Stimulated activated CD4-positive, alpha-beta T cell treated with anti-CD3 and anti-CD28 coated beads, Interleukin-4, amount 100 ng/mL, for 24 hours (primary cell): ENCODE measurements at regions not wholly inside any gene's neighbourhood (a gene's known extent, or its start where the extent isn't known, plus 50 kb on each side); places are given as distances from the start of the nearest gene placed in this dataset.

Source experiments
- DNase-seq: peaks from one replicate; pipeline ENCODE4 v3.0.0-alpha.2; 2020

DNA sequence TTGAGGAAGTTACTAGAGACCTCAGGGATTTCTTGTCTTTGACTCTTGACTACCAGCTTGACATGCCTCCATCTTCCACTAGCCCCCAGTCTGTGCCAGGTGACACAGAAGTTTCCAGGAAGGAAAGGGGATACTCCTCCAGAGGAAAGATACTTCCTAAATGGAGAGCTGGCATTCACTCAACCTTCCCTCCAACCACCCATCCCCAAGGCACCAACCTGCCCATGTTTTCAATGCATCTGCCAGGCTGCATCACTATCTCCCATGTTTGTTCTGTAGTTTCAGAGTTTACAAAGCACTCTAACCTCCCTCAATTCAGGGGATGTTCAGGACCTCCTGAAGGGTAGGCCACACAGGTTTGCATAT lies 198.4 kb upstream of the LPP start:
- DNase-seq, result no peak

- DNase-seq, result no peak
Measured at GRCh38 chr3:187957165-187957581, 196.8 kb upstream of the LPP start.

GRCh38 chr3:187957582-187957981 lies 196.4 kb upstream of the LPP start:
- no peak for DNase-seq

DNA sequence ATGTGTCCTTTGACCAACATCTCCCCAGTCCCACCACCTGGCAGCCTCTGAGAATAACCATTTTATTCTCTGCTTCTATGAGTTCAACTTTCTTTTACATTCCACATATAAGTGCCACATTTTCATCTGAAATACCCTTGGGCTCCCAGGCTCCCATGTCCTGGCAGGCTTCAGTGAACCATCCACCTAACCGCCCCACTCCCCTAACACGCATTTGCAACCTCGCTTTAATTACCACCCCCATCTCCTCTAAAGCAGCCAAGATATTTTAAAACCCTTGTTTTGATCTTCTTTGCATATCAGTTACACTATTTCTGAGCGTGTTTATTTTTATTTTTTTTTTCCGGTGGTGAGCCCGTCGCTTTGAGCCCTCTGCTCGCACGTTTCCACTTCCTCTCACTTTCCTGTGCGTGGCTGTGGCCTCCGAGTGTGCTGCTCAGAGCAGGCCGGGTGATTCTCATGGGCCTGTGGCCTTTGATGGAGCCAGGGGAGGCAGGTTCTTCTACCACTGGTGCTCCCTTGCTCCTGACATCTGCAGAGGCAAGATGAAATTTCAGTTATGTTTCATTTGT lies 195.4 kb upstream of the LPP start:
- DNase-seq, result peak; percentile 47

DNA sequence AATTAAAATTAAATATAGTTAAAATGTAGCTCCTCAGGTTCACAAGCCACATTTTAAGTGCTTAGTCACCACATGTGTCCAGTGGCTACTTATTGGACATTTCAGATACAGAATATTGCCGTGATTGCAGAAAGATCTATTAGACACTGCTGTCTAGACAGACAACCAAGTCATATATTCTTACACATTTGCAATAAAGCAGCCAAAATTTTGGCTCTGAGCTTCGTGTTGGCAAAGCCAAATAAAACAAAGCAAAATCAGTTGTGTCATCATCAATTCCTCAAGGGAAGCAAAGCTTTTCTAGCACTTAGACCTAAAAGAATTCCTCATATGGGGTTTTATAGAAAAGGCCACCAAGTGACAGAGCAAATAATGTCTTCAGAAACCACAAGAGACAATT lies 193.1 kb upstream of the LPP start:
- no peak for DNase-seq

DNA sequence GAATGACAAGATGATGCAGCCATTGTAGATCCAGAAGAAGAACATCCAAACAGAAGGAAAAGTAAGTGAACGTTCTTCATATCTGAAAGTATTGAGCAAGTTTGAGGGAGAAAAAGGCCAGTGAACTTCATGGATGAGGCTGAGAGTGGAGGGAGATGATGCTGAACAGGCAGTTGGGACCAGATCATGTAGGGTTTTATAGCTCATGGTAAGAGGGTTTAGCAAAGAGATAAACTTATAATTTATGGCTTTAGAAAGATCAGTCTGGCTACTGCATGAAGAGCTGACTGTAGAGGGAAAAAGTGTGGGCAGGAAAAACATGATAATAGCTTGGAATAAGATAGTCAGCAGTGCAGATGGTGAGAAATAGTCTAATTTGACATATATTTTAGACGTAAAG lies 192.6 kb upstream of the LPP start:
- no peak for DNase-seq

DNA sequence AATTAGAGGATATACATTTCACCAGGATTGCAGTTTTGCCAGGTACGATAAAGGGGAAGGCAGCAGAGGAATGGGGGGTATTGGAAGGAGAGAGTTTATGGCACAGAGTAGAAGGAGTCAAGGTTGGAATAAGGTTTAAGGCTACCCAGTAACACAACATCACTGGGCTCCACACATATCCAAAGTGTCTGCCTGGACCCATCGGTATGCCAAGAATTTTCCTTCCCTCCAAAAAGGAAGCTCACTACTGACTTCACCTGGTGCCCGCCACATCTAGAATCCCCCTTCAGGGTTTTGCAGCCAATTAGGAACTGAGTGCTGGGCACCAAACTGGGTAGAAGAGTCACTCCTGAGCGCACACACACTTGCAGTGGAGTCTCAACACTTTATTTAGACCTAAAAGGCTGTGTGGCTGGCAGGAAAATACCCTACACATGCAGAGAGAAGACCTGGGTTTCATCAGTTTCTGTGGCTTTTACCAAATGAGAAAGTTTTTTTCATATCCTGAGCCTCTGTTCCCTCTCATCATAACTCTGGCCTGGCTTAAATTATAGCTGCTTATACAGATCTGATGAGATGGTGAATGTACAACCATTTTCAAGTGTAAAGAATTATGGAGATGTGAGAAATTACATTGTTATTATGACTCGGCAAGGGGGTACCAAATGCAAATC lies 190.8 kb upstream of the LPP start:
- no peak for DNase-seq

DNA sequence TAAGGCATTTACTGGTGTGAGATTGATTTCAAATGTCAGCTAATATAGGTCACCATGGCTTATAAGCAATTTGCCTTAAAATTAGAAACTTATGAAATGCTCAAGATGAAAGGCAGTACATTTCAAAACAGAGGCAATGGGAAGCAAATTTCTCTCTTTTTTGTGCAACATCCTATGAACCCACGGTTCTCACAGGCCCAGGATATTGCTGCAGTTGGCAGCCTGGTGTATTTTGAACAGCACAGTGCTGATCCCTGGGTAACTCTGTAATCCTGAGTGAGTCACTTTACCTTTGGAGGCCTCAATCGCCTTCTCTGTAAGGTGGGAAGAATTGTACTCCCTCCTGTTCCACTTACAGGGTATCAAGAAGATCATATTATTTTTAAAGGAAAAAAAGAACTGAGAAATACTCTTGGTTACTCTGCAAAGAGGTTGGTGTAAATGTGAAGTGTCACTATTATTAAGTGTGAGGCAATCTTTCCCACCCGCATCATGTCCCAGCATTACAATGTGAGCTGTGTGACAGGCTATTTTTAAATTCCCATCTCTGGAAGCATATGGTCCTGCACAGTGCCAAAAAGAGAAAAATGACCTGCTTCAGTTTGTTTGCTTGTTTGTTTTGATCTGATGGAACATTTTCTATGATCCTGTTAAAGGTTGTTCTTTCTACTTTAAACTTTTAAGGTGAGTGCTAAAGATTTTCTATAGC lies 190.1 kb upstream of the LPP start:
- no peak for DNase-seq

DNA sequence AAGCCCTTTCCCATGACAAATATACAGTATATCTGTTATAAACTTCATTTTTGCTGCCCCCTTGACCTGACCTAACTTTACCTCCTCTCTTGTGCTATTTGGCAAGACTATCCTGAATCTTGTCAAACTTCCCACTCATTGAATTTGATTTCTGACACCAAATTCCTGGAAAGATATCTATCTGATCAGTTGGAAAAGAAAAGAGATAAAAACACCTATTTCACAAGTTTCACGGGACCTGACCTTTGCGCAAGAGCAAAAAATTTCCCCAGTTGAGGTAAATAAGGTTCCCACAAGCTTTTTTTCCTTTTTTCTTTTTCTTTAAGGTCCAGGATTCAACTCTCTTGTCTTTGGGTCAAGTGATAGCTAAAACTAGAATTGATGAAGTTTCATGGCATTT lies 189.2 kb upstream of the LPP start:
- DNase-seq, result no peak

- DNase-seq, result no peak
Measured at GRCh38 chr3:187966096-187966495, 187.9 kb upstream of the LPP start.

DNA sequence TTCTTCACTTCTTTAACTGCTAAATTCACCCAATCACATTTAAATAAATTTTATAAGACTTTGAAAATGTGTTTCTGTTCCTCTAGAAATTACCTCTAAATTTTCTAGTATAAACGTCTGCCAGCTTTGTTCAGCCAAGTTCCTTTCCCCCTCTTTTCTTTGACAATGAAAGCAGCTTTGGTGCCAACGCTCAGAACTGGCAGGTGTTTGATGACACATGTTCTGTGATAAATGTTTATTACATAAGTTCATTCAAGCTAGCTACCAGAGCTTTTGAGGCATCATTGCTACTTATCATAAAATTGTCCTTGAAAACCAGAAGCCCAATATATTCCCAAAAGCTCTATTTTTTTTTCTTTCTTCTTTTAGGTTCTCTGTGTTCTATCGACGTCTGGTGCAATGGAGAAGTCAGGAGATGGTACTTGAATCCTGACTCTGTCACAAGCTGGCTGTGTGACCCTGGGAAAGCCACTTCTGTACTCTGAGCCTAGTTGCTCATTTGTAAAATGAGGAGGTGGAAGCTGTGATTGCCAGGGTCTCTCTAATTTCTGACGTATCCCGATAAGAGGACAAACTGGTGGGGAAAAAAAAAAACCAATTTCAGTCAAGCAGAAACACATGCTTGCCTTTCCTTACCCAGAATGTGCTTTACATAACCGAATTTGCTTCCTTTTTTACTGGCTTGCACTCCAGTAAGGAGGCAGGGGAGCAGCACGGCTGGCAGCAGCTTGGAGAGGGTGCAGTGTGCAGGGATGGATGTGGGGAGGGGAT lies 187.1 kb upstream of the LPP start:
- DNase-seq, result no peak

DNA sequence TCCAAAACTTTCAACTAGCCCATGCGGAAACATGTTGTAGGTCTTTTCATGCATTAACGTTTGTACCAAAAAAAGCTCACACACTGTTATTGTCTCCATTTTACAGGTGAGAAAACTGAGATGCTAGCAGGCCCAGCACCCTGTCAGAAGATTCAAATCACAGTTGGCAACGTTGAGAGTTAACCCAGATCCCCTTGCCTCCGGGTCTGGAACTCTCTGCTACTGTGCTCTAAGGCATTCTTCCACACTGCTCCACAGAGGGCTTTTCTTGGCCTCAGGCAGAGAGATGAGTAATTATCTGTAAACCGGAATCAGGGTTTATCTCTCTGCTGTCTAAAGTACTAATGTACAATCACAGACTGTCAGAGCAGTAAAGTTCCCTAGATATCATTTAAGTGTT lies 186.0 kb upstream of the LPP start:
- no peak for DNase-seq

- no peak for DNase-seq
Measured at GRCh38 chr3:187968883-187969580, 184.9 kb upstream of the LPP start.

DNA sequence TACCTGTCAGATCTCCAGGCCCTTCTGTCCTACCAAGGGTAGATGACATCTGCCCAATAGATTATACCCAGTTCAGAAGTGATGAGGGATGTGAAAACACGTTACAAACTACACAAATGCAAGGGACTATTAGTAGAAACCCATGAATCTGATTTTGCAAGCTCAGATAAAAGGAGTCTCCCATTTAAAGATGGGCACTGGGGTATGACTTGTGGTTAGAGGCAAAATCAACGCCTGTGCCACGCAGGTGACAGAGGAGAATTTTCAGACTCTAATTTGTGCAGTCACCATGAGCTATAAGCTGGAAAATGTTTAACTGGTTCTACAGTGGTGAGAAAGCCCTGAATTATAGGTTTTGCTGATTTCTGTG lies 184.4 kb upstream of the LPP start:
- no peak for DNase-seq

DNA sequence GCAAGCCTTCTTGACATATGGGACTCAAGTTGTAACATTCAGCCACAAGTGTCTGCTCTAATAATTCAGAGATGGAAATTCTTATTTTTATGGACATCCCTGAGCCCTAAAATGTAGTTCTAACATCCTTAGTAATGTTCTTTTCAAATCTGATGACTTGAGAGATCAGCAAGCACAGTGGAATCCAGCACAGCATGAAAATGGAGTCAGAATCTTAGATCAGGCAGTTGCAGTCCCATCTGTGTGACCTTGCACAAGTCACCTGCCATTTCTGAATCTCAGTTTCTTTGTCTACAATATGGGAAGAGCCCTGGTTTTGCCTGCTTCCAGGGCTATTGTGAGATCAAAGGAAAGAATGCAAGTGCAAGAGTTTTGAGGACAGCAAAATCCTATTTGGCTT lies 183.9 kb upstream of the LPP start:
- no peak for DNase-seq

DNA sequence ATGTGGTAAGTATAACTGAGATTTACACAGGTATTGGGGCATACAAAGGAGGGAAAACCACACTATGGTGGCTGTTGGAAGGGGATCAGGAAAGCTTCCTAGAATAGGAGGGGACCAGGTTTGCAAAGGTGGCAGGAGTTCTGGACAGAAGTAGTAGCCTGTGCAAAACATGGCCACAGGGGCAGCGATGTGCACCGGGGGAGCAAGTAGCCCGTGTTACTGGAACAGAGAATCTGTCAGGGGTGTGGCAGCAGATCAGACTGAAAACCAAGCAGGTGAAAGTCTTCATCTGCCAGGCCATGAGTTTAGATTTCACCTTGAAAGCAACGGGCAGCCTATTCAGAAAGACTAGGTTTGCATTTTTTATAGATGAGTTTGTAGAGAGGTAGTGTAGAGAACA lies 182.3 kb upstream of the LPP start:
- no peak for DNase-seq

GRCh38 chr3:187972454-187972853 lies 181.5 kb upstream of the LPP start:
- no peak for DNase-seq

DNA sequence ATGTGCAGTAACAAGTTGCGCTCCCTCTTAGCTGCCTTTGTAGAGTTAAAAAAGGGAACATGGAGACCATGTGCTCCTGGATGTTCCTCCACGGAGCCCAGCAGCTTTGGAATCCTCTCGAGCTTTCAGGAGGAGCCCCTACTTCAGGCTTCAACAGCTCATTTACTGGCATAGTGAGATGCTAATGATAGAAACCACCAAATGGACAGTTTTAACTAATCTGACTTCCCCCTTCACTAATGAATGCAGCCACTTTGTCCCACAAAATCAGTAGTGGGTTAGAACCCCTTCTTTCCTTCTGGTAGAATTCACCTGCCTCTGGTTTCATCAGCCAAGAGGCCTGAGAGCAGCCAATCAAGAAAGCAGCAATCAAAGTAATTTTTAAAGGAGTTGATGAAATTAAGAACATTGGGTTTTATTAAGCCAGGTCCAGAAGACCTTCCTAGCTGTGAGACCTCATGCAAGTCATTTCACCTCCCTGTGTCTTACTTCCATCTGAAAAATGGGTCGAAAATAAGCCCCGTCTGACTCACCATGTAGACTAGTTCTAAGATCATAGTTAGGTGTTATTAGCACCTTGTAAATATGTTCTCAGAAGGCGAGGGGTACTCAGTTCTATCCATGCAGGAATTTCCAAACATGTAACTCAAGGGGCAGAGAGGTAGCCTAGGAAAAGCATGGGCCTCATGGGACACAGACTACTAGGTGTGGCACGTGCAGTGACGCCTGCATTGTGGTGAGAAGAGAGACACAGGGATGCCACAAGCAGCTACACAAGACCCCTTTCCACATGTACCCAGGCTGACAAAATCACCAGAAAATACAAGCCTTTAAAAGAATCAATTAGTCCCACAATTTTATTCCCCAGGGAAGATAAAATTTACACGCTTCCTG lies 179.7 kb upstream of the LPP start:
- DNase-seq, result peak; percentile 27

DNA sequence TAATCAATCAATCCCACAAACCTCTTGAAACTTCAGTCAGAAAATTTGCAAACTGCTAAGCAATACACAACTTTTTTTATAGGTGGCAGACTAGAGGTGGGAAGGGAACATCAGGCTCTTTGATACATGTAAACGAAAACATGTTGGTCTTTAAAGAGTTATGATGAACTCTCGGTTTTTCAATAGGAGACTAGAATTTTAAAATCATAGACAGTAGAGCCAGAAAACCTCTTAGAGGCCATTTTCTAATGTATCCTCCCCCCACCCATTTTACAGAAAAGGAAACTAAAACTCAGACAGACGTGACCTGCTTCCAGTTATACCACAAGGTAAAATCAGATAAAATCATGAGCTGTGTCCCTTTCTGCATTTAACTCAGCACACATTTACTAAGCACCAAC lies 179.1 kb upstream of the LPP start:
- no peak for DNase-seq

DNA sequence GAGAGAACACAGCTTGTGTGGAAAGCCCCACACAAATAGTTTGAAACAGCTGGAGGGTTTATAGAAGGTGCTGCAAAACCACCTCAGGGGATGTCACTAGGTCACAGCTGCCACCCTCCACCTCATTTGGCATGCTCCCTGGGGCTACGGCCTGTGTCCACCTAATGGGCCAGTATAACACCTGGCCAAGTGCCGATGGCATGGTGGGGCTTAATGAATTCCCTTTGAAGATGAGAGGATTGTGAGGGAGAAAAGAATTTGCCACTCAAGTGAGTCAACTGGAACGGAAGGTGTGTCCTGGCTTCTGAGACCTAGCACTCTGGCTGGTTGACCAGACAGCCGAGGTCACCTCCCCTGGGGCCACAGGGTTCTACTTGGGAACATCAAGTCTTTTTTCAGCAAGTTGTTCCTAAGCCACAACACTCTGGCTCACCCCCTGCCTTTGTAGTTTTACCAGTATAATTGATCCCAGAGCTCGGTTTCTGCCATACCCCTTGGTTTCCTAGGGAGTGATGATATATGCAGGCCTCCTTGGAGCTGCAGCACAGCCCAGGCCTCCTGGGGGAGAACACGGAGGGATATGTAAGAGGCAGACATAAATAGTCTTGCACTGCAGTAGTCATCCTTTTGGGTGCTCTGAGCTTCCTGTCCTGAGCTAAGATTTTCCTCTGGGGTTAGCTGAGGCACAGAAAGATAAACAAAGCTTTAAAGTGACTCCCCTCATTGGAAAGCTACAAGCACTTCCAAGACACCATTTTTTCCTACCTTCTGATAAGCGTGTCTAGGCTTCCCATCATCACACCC lies 178.2 kb upstream of the LPP start:
- peak; percentile 39 for DNase-seq

- peak; percentile 68 for DNase-seq
Measured at GRCh38 chr3:187976365-187976900, 177.5 kb upstream of the LPP start.
